Lung (tissue), 11 donors: ENCODE measurements at regions not wholly inside any gene's neighbourhood (a gene's known extent, or its start where the extent isn't known, plus 50 kb on each side); places are given as distances from the start of the nearest gene placed in this dataset.

Experiments
- ATAC-seq: fragments of 200-7000 bp; cut with Tn5 transposase; one replicate; pipeline ENCODE4 v1.9.1; 2020; ENCODE audit warnings: moderate number of reproducible peaks; ENCODE audit not compliant: insufficient read depth, low FRiP score
- DNase-seq, 3 donors: peaks; one replicate each; pipeline ENCODE4 v3.0.0-alpha.2; 2013 to 2017
- H3K27ac ChIP-seq, 2 donors: one replicate each; pipeline ENCODE4 v1.5.1; 2013; ENCODE audit warnings: mild to moderate bottlenecking in 2 of 2, moderate library complexity in 2 of 2, control low read depth in 1 of 2, inconsistent platforms in 1 of 2, low read depth in 1 of 2, low read length in 1 of 2
- H3K27me3 ChIP-seq, 3 donors: one replicate each; pipeline ENCODE4 v1.5.1; 2013; ENCODE audit warnings: low read length in 2 of 3; ENCODE audit not compliant: control insufficient read depth in 3 of 3, insufficient read depth in 3 of 3
- H3K36me3 ChIP-seq, 4 donors: one replicate each; pipeline ENCODE4 v1.5.1; 2013; ENCODE audit warnings: low read length in 4 of 4, mild to moderate bottlenecking in 1 of 4, moderate library complexity in 1 of 4; ENCODE audit not compliant: control insufficient read depth in 4 of 4, insufficient read depth in 4 of 4
- H3K4me1 ChIP-seq, 5 donors: one replicate each; pipeline ENCODE4 v1.5.1; 2013; ENCODE audit warnings: low read length in 5 of 5, mild to moderate bottlenecking in 2 of 5, moderate library complexity in 1 of 5; ENCODE audit not compliant: control insufficient read depth in 5 of 5, insufficient read depth in 5 of 5
- H3K4me3 ChIP-seq: one replicate; pipeline ENCODE4 v1.5.1; 2013; ENCODE audit warnings: mild to moderate bottlenecking, control low read depth, moderate library complexity
- H3K9ac ChIP-seq, 2 donors: one replicate each; pipeline ENCODE4 v1.5.1; 2013; ENCODE audit warnings: low read length in 2 of 2, control low read depth in 1 of 2; ENCODE audit not compliant: insufficient read depth in 1 of 2
- H3K9me3 ChIP-seq, 4 donors: one replicate each; pipeline ENCODE4 v1.5.1; 2013; ENCODE audit warnings: low read length in 3 of 4, mild to moderate bottlenecking in 1 of 4, moderate library complexity in 1 of 4; ENCODE audit not compliant: control insufficient read depth in 4 of 4, insufficient read depth in 3 of 4
- CTCF ChIP-seq: IDR thresholded peaks from 2 replicates; pipeline ENCODE4 v1.5.1; 2012; ENCODE audit warnings: mild to moderate bottlenecking; ENCODE audit errors: control extremely low read depth, extremely low read depth
- WGBS, 2 donors: extraction: QIAGEN DNeasy Blood & Tissue Kit; methylation state at CpG; one replicate each; pipeline ENCODE4 v1.1.7; 2013; 5-methylcytosine and 5-hydroxymethylcytosine counted together
- donor health status: control.
- donor health status: control.
- donor health status: Bipolar disorder and iron deficiency.
- donor health status: healthy.
- donor health status: DM: yes; HTN: yes; CAD: no.

GRCh38 chr6:139778106-139778505 is 403.7 kb upstream of the CITED2 start:
- Histone ChIP-seq H3K27me3 (no peaks in the 10 kb centered on the region), H3K36me3 (no peaks in the 10 kb centered on the region), H3K27ac (no peak overlapping the region), H3K9ac (no peak overlapping the region), H3K4me3 (no peak overlapping the region), H3K4me1 (peaks cover 0 to 24% (median 5%) of the 10 kb centered on the region in 5 donors), H3K9me3 (no peaks in the 10 kb centered on the region)
- TF ChIP-seq CTCF = no peak
- DNase-seq (no peak), ATAC-seq (no peak)
- 76 to 85% methylated on average over 4 of the region's 4 CpGs for WGBS, 2 donors

GRCh38 chr6:139777202-139777970 is 402.9 kb upstream of the CITED2 start:
- 77 to 82% methylated on average over 6 of the region's 6 CpGs for WGBS, 2 donors
- Histone ChIP-seq H3K27me3 (no peaks in the 10 kb centered on the region), H3K27ac (no peak overlapping the region), H3K36me3 (no peaks in the 10 kb centered on the region), H3K9me3 (no peaks in the 10 kb centered on the region), H3K4me1 (peaks cover 0 to 24% (median 5%) of the 10 kb centered on the region in 5 donors), H3K9ac (no peak overlapping the region), H3K4me3 (no peak overlapping the region)
- DNase-seq (peak; percentile 38 to 62 (median 57)), ATAC-seq (no peak)
- no peak for TF ChIP-seq CTCF

- DNase-seq (peak; percentile 27 to 85 (median 75)), ATAC-seq (no peak)
- Histone ChIP-seq H3K4me3 (no peak overlapping the region), H3K27me3 (no peaks in the 10 kb centered on the region), H3K36me3 (no peaks in the 10 kb centered on the region), H3K27ac (no peak overlapping the region), H3K4me1 (peaks cover 0 to 24% (median 5%) of the 10 kb centered on the region in 5 donors), H3K9me3 (no peaks in the 10 kb centered on the region), H3K9ac (no peak overlapping the region)
- no peak for TF ChIP-seq CTCF
- WGBS, 2 donors = 49 to 75% methylated on average over 6 of the region's 6 CpGs
Measured at GRCh38 chr6:139776041-139776440, 401.6 kb upstream of the CITED2 start.

- no peak for DNase-seq
- H3K4me3 ChIP-seq = no peak overlapping the region
- no peak overlapping the region for H3K9ac ChIP-seq
- no peak for TF ChIP-seq CTCF
- H3K27ac ChIP-seq = no peak overlapping the region
- H3K27me3 ChIP-seq = no peaks in the 10 kb centered on the region
- no peaks in the 10 kb centered on the region for H3K36me3 ChIP-seq
- H3K9me3 ChIP-seq = no peaks in the 10 kb centered on the region
- H3K4me1 ChIP-seq = peaks cover 0 to 11% (median 8%) of the 10 kb centered on the region in 5 donors
- no peak for ATAC-seq
Measured at GRCh38 chr6:139768196-139768595, 393.7 kb upstream of the CITED2 start.
